Esophagus squamous epithelium (tissue), 4 donors: ENCODE measurements at regions not wholly inside any gene's neighbourhood (a gene's known extent, or its start where the extent isn't known, plus 50 kb on each side); places are given as distances from the start of the nearest gene placed in this dataset.

Experiments
- POLR2A ChIP-seq, 4 donors: fragments of 450-650 bp; IDR thresholded peaks; one replicate each; pipeline ENCODE4 v1.6.1; 2017; ENCODE audit warnings: antibody characterized with exemption in 4 of 4, mild to moderate bottlenecking in 4 of 4, moderate library complexity in 3 of 4
- TF ChIP-seq, protein P1 (sequence below), 6 experiments: fragments of 450-650 bp in 4 of 6; fragments of 200-600 bp in 2 of 6; sonication (generic) in 2 of 6; IDR thresholded peaks; one replicate each; pipeline ENCODE4 v1.5.1; 2016 to 2019; ENCODE audit warnings: antibody characterized with exemption in 6 of 6, mild to moderate bottlenecking in 4 of 6, moderate library complexity in 4 of 6

DNA sequence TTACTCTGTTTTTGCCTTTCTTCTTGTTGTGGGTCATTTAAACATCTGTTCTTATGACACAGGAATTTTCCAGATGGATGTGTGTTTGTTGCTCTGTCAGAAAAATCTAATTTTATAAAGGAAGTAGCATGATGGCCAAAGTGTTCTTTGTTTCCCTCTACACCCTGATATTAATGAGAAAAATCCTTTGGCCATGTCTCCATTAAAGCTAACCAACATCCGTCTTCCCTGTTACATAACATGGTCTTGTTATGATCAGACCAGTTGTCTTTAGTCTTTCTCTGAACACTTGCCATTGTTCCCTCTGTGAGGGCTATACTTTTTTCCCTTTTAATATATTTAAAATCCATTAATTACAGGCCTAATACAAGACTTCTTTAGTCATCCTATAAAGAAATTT is 142.2 kb upstream of the SPRY2 start:
- TF ChIP-seq POLR2A (IDR thresholded peaks at IDR 0.05): no peak
- TF ChIP-seq, protein P1, sequence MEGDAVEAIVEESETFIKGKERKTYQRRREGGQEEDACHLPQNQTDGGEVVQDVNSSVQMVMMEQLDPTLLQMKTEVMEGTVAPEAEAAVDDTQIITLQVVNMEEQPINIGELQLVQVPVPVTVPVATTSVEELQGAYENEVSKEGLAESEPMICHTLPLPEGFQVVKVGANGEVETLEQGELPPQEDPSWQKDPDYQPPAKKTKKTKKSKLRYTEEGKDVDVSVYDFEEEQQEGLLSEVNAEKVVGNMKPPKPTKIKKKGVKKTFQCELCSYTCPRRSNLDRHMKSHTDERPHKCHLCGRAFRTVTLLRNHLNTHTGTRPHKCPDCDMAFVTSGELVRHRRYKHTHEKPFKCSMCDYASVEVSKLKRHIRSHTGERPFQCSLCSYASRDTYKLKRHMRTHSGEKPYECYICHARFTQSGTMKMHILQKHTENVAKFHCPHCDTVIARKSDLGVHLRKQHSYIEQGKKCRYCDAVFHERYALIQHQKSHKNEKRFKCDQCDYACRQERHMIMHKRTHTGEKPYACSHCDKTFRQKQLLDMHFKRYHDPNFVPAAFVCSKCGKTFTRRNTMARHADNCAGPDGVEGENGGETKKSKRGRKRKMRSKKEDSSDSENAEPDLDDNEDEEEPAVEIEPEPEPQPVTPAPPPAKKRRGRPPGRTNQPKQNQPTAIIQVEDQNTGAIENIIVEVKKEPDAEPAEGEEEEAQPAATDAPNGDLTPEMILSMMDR (IDR thresholded peaks at IDR 0.05): no peak
